Fibroblast of upper back skin (primary cell): ENCODE measurements at regions not wholly inside any gene's neighbourhood (a gene's known extent, or its start where the extent isn't known, plus 50 kb on each side); places are given as distances from the start of the nearest gene placed in this dataset.

ENCODE experiments used
- DNase-seq: peaks from one replicate; pipeline ENCODE4 v3.0.0-alpha.2; 2013

DNA sequence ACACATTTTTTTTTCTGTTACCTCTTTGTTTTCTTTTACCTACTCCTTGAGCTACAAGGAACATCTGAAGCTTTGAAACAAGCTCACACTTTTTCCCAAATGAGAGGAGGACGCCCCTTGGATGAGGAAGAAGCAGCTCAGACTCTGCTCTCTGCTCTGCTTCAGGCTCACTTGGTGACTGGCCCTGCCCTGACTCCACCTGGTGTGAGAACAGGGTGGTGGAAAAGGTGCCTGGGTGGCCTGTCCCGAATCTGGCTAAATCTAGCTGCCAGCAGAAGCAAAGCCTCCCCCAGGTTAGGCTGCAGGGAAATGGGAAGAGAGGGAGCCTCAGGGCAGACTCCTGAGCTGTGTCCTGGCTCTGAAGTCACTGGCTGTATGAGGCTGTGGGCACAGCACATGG lies 68.0 kb upstream of the CEACAM8 start:
- no peak for DNase-seq

DNA sequence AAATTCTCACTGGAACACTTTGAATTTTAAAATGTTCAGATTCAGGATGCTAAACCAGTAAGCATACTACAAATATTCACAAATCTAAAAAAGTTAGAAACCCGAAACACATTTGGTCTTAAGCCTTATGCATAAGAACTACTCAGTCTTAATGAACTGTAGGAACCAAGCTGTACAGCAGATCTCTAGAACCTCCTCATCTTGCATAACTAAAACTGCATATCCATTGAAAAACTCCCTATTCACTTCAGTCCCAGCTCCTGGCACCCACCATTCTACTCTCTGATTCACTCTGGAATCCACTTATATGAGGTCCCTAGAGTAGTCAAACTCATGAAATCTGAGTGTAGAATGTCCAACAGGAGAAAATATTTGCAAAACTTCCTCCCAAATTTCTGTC lies 65.6 kb upstream of the CEACAM8 start:
- DNase-seq: no peak

DNA sequence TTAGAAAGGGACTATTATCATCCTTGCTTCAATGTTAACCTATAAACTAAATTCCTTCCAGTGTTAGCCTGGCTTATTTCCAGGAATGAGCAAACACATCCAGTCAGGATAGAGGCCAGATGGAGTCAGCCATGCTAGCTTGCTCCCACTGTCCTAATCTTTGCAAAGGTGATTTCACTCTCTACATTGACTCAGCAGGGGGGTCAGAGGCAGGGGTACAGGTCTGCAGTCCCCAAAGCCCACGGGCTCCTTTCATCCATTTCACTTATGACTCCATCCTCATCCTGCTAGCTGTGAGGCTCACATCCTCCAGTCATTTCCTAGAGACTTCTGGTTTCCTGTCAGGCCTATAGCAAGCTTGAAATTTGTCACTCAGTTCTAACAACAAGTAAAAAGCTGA lies 63.4 kb upstream of the CEACAM8 start:
- peak; percentile 1 for DNase-seq

DNA sequence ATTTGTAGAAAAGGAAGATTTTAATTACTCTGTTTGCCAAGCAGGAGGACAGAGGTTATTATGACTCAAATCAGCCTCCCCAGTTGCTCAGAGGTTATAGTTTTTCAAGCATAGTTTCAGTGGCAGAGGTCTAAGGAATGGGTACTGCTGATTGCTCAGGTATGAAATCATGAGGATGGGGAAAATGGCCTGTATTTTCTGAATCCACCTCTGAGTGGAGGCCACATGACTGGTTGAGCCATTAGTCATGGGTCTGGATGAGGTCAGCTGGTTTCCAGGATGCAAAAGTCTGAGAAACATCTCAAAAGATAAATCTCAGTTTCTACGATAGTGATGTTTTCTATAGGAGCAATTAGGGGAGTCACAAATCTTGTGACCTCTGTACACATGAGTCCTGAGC lies 62.8 kb upstream of the CEACAM8 start:
- DNase-seq: no peak

DNA sequence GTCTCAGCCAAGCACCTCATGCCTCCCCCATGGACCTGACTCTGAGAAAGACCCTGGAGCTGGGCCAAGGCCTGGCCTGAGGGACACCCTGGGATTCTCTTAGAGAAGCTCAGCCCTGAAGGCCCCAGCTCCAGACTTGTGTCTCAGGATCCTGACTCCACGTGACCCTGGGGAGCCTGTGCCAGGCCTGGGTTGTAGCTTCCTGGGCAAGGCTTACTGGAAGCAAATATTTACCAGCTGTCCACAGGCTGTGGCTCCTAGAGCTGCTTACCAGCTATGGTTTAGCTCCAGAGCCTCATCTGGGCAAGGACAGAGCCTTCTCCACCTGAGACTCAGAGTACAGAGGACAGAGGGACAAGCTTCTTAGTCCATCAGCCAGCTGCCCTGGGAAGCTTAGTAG lies 61.0 kb upstream of the CEACAM8 start:
- DNase-seq: no peak

DNA sequence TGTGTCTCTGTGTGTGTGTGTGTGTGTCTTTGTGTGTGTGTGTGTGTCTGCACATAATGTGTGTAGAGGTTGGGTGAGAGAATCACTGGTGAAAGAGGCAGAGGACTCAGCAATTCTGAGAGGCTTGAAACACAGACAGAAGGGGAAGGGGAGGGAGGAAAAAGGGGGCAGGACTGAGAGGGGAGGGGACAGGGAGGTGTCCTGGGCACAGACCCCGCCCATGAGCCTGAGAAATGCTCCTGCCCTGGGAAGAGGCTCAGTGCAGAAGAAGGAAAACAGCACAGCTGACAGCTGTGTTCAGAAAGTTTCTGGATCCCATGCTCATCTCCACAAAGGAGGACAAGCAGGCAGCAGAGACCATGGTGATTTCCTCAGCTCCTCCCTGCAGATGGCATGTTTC lies 59.1 kb upstream of the CEACAM8 start:
- no peak for DNase-seq

DNA sequence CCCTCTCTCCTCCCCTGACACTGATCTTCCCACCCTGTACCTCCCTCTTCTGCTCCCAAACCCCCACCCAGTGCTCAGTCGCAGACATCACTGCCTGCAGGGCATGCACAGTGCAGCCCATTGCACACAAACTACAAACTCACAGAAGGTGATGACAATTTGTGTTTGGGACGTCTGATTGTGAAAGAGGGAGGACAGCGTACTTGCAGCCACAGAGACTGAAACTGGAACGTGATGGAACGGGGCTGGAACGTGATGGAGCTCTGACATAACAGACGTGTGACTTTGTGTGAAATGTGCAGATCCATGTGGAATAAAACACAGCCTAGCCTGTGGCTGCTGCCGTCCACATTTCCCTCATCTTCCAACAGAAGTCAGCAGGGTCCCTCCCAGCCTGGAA lies 57.3 kb upstream of the CEACAM8 start:
- no peak for DNase-seq
